GM18499 (cell line): ENCODE measurements at regions not wholly inside any gene's neighbourhood (a gene's known extent, or its start where the extent isn't known, plus 50 kb on each side); places are given as distances from the start of the nearest gene placed in this dataset.

Experiments used
- ATAC-seq: cut with Tn5 transposase; IDR thresholded peaks from one replicate; pipeline ENCODE4 v1.9.1; 2021; ENCODE audit warnings: moderate number of reproducible peaks; ENCODE audit not compliant: insufficient read depth, unreplicated experiment

DNA sequence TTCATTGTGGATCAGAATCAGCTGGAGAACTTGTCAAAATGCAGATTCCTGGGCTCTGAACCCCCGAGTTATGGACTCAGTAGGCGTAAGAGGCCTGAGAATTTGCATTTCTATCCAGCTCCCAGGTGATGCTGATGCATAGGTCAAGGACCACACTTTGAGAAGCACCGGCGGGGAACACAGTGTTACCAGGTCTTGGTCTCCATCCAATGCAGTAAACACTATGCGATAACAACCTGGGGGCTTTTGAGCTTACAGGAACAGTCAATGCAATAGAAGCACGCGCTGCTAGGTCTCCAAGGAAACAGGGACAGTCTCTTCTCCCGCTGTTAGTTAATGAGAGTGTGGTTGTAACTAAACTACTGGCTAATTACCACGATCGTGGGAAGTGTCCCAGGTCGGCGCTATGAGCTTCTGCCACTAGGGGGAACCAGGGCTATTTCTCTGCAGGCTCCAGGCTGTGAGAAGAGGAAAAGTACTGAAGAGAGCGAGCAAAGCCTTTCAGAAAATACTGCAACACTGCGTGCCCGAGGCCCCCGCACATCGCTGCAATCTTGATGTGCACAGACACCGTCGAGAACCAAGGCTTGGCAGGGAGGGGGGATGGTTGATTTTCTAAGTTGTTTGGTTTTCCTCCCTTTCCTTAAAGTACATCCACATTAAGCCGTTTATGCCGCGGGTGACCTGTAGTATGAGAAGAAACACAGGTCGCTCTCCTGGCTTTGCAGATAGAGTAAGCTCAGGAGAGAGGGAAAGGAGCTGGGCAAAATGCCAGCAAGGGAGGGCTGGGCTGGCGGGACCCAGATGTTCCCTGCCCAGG lies 52.0 kb upstream of the KCNA1 start:
- ATAC-seq: no peak

DNA sequence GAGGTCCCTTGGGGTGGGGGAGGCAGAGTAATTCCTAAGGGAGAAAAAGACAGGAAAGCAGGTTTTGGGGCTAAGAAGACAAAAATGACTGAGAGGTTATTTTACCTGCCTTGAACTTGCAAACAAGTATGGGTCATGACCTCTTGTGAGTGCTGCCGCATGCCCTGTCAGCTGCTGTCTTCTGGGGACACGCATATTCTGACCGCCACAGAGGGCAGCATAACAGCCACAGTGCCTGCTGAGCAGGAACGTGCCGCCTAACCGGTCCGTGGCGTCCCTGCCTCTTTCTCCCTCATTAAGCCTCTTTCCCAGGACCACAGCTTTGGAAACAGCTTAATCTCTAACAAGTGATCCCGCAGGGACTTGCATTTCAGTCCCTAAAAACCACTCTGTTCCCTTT lies 51.3 kb upstream of the KCNA1 start:
- no peak for ATAC-seq

DNA sequence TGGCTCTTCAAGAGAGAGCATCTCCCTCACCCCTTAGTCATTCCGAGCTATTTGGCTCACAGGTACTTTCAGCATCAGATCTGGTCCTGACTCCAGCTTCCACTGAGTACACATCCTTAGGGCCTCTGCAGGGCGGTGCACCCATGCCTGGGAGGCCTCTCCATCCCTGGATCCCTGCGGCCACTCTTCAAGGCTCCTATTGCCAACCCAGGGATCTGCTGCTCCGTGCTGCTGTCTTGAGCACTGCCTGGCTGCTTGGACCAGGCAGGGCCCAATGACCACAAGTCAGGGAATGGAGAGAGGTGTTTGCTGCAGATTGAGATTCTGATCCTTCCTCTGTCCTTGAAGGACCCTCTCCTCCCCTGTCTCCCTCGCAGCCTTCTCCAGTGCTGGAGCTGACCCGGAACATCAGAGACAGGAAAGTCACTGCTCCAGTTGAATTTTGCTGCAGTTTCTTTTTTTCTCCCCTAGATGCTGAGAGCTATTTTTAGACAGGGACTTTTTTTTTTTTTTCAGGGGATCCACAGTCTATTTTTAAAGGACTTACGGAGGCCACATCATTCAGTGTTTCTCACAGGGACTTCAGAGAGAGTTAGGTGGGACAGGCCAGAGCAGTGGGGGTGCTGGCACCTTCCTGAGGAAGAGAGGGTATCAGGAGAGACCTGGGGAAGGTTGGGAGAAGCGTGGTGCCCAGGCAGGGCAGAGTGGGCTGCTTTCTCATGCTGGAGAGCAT lies 50.1 kb upstream of the KCNA1 start:
- ATAC-seq: no peak
